SK-N-SH (cell line): ENCODE measurements at regions not wholly inside any gene's neighbourhood (a gene's known extent, or its start where the extent isn't known, plus 50 kb on each side); places are given as distances from the start of the nearest gene placed in this dataset.

Source experiments
- CHD2 ChIP-seq: fragments of 150-350 bp; IDR thresholded peaks from 2 replicates; pipeline ENCODE4 v1.6.1; 2018; ENCODE audit warnings: low read length; ENCODE audit not compliant: partially characterized antibody
- CTCF ChIP-seq: fragments of 200-600 bp; sonication (generic); IDR thresholded peaks from 2 replicates; pipeline ENCODE4 v1.6.1; 2017; ENCODE audit warnings: antibody characterized with exemption, mild to moderate bottlenecking, moderate library complexity
- EZH2phosphoT487 ChIP-seq: fragments of 200-600 bp; sonication (generic); IDR thresholded peaks from 2 replicates; pipeline ENCODE4 v1.6.1; 2017; ENCODE audit warnings: low read depth, mixed run types, mild to moderate bottlenecking, antibody characterized with exemption, moderate library complexity, borderline replicate concordance
- GABPA ChIP-seq: IDR thresholded peaks from 2 replicates; pipeline ENCODE4 v1.4.0; 2012; ENCODE audit warnings: low read depth, mild to moderate bottlenecking
- MAX ChIP-seq: IDR thresholded peaks from 2 replicates; pipeline ENCODE4 v1.4.0; 2012; ENCODE audit warnings: low read depth
- POLR2AphosphoS5 ChIP-seq: IDR thresholded peaks from 2 replicates; pipeline ENCODE4 v1.6.1; 2012; ENCODE audit warnings: low read depth, low read length
- RFX5 ChIP-seq: IDR thresholded peaks from 2 replicates; pipeline ENCODE4 v1.6.1; 2012; ENCODE audit warnings: mild to moderate bottlenecking, improper control_type of control experiment, low read length
- TAF1 ChIP-seq: IDR thresholded peaks from 2 replicates; pipeline ENCODE4 v1.6.1; 2012; ENCODE audit warnings: low read depth, mild to moderate bottlenecking, low read length, moderate library complexity, borderline replicate concordance

- TF ChIP-seq GABPA = no peak
- no peak for TF ChIP-seq TAF1
- TF ChIP-seq CHD2 = no peak
- TF ChIP-seq CTCF = no peak
- TF ChIP-seq RFX5 = no peak
- no peak for TF ChIP-seq MAX
- TF ChIP-seq POLR2AphosphoS5 = no peak
- TF ChIP-seq EZH2phosphoT487 = no peak
Observed at GRCh38 chr4:150012851-150013360, 65.3 kb upstream of the DCLK2 start.
